GM18858 (cell line): ENCODE measurements at regions not wholly inside any gene's neighbourhood (a gene's known extent, or its start where the extent isn't known, plus 50 kb on each side); places are given as distances from the start of the nearest gene placed in this dataset.
"Not testable (repeated sequence)": the region's sequence is repeated elsewhere in the genome, so short reads cannot be mapped to it uniquely, and the experiment has no call there.

ENCODE experiments used
- ATAC-seq: cut with Tn5 transposase; IDR thresholded peaks from one replicate; pipeline ENCODE4 v1.9.1; 2021; ENCODE audit not compliant: unreplicated experiment

- ATAC-seq = no peak
Measured at GRCh38 chr10:26355241-26355640, 82.9 kb upstream of the APBB1IP start.

- peak; percentile 61 for ATAC-seq
Measured at GRCh38 chr10:26357203-26357602, 80.9 kb upstream of the APBB1IP start.

GRCh38 chr10:26358071-26358470 is 80.1 kb upstream of the APBB1IP start:
- no peak for ATAC-seq

DNA sequence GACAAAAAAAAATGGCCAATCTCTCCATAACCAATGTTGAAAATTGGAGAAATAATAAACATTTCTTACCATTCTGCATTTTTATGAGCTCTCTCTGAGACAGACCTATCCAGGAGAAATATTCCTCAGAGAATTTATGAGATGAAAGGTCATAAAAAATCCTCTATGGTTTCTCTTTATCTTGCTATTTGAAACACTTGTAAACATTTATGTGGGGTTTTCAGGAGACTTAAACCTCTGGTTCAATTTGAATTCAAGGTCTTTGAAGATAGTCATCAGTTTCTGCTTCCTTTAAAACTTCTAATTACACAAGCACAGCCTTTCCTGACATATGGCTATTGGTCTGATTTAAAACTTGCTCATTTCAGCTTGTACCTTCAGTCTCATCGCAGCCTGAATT is 78.5 kb upstream of the APBB1IP start:
- no peak for ATAC-seq

DNA sequence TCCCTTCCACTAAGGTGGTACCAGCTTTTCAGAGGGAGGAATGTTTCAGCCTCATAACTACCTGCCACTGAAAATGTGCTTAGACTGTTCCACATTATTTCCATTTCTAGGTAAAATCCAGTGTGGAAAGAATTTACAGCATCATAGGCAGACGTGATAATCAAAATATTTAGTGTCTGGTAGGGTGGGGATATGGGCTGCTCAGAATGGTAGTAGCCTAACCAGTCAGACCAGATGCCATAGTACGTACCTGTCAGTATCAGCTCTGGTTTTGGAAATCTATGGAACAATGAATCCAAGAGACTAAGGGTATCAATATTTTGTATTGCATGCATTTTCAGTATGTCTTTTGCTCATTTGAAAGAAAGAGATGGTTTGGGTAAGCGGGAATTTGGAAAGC is 76.8 kb upstream of the APBB1IP start:
- no peak for ATAC-seq

- ATAC-seq = no peak
Measured at GRCh38 chr10:26361971-26362370, 76.2 kb upstream of the APBB1IP start.

GRCh38 chr10:26365681-26366358 is 72.3 kb upstream of the APBB1IP start:
- no peak for ATAC-seq

- ATAC-seq = not testable (repeated sequence)
Measured at GRCh38 chr10:26367035-26367434, 71.1 kb upstream of the APBB1IP start.

DNA sequence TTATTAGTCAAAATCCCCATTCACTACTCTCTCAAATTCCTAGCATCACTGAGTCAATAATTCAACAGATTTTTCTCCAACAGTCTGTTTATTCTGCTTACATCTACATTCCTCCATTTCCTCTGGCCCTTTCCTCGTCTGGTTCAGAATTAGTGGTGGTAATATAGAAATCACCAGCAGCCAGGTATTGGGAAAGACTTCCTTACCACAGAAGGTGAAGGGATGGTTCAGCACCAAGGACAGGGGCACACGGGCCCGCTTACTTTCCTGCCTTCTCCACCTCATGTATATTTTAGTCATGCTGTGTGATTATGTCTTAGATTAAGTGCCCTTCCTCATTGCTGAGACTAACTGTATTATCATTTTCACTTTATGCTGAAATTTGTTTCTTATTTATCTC is 70.4 kb upstream of the APBB1IP start:
- no peak for ATAC-seq

DNA sequence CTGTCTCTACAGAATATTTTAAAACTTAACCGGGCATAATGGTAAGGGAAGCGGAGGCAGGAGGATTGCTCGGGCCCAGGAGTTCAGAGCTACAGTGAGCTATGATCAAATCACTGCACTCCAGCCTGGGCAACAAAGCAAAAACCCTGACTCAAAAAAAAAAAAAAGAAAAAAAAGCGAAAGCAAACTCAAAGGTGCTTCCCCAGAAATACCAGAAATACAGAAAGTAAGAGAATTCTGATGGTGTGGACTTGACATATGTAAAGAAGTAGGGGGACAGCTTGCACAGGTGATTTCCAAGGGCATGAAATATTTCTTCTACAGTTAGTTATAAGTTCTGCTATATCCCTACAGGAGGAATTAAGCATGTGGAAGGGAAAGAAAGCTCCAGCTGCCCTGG is 69.7 kb upstream of the APBB1IP start:
- ATAC-seq = peak; percentile 37

- peak; percentile 70 for ATAC-seq
Measured at GRCh38 chr10:26372513-26373354, 65.4 kb upstream of the APBB1IP start.

GRCh38 chr10:26374426-26374825 is 63.7 kb upstream of the APBB1IP start:
- no peak for ATAC-seq

DNA sequence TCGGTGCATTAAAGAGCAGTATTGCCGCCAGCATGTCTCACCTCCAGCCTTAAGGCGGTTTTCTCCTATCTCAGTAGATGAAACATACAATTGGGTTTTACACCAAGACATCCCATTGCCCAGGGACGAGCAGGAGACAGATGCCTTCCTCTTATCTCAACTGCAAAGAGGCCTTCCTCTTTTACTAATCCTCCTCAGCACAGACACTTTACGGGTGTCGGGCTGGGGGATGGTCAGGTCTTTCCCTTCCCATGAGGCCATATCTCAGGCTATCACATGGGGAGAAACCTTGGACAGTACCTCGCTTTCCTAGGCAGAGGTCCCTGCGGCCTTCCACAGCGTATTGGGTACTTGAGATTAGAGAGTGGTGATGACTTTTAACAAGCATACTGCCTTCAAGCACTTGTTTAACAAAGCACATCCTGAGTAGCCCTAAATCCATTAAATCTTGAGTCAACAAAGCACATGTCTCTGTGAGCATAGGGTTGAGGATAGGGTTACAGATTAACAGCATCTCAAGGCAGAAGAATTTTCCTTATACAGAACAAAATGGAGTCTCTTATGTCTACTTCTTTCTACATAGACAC is 60.8 kb upstream of the APBB1IP start:
- not testable (repeated sequence) for ATAC-seq

- no peak for ATAC-seq
Measured at GRCh38 chr10:26378861-26379294, 59.3 kb upstream of the APBB1IP start.

DNA sequence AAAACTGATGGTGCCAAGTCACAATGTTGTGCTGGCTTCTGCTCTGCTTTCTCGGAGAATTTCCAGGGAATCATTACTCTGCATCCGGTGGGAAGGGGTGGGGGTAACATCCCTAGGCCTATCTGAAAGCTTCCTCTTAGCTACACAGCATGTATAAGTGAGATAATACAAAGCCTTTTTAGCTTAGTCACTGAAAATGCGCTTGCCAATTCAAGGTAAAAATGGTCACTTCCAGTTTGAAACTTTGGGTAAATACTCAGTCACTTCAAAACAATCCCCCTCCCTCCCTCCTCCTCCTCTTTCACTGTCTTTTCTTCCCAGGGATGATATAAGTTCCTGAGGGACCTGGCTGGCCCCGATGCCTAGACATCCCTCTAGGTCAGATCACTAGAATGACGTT is 57.3 kb upstream of the APBB1IP start:
- ATAC-seq = no peak

GRCh38 chr10:26381986-26382385 is 56.2 kb upstream of the APBB1IP start:
- ATAC-seq = no peak

DNA sequence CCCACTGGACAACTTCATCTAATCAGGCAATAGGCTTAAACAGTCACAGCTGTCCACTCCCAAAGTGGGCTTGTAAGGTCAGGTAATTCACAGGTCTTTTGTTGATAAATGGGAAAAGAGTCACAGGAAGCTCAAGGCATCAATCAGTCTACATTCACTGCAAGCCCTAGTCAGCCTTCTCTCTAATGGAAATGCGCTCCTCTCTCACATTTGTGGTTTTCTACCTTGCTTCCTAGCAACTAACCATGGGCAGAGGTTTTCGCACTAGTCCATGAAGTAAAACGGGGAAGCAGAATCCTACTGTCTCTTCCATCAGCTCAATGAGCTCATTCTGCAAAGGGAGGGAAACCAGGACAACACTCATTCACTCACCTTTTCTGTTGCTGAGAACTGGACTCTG is 53.5 kb upstream of the APBB1IP start:
- ATAC-seq = peak; percentile 68

DNA sequence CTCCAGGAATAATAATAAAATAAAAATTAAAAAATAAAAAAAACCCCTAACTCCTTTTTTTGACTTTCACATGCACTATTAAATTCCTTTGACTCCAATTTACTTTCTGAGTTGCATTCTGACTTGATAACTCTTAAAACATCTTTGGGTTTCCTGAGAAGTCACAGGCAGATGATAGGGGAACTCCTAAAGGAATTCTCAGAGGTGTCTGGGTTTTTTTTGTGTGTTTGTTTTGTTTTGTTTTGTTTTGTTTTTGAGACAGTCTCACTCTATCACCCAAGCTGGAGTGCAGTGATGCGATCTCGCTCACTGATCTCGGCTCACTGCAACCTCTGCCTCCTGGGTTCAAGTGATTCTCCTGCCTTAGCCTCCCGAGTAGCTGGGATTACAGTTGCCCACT is 52.7 kb upstream of the APBB1IP start:
- no peak for ATAC-seq

- ATAC-seq = peak; percentile 47
Measured at GRCh38 chr10:26386781-26387180, 51.4 kb upstream of the APBB1IP start.
